Endothelial cell of umbilical vein (primary cell): ENCODE measurements at regions not wholly inside any gene's neighbourhood (a gene's known extent, or its start where the extent isn't known, plus 50 kb on each side); places are given as distances from the start of the nearest gene placed in this dataset.

Source experiments
- BruUV-seq: library from RNA; stranded (reverse); fragments of 400-500 nt; replicated peaks from 2 replicates; lab custom pipeline; 2021; lab: Mats Ljungman, UMichigan
- CTCF ChIA-PET: fragments of 300-600, 350-600 bp; sonication (Branson Sonifier 250); formaldehyde crosslinking; loops from one replicate; lab custom pipeline; 2021; ENCODE audit warnings: antibody characterized with exemption, inconsistent platforms; lab: Charles Lee
- POLR2A ChIA-PET: fragments of 300-600, 350-600 bp; sonication (Branson Sonifier 250); formaldehyde crosslinking; loops from one replicate; lab custom pipeline; 2021; ENCODE audit warnings: antibody characterized with exemption, inconsistent platforms; lab: Charles Lee
- DNase-seq: peaks from one replicate; pipeline ENCODE4 v3.0.0-alpha.2; 2011; ENCODE audit warnings: low read depth, low spot score
- FAIRE-seq: peaks from 2 replicates; lab custom pipeline; 2011; peaks lifted over from hg19 to GRCh38; lab: Jason Lieb, UNC
- H2AFZ ChIP-seq: 2 replicates; pipeline ENCODE4 v1.6.0; 2012; ENCODE audit warnings: low read depth, low read length, control low read depth, inconsistent platforms
- H3K27ac ChIP-seq: 2 replicates; pipeline ENCODE4 v1.5.1; 2011; ENCODE audit warnings: low read depth, mild to moderate bottlenecking, control low read depth, low read length, moderate library complexity; ENCODE audit not compliant: insufficient read depth
- H3K27me3 ChIP-seq, 2 experiments: 2 replicates each; pipeline versions ENCODE4 v1.6.0 to v1.6.1; 2011; ENCODE audit warnings: low read length in 2 of 2, mixed read lengths in 1 of 2; ENCODE audit not compliant: control insufficient read depth in 2 of 2, insufficient read depth in 2 of 2
- H3K36me3 ChIP-seq, 2 experiments: 2 replicates in 1 of 2; 3 replicates in 1 of 2; pipeline ENCODE4 v1.5.1; 2011; ENCODE audit warnings: low read length in 2 of 2, mild to moderate bottlenecking in 1 of 2, moderate library complexity in 1 of 2; ENCODE audit not compliant: control insufficient read depth in 2 of 2, insufficient read depth in 2 of 2; ENCODE audit errors: extremely low read depth in 1 of 2
- H3K4me1 ChIP-seq: 3 replicates; pipeline ENCODE4 v1.5.1; 2011; ENCODE audit warnings: mild to moderate bottlenecking, low read length; ENCODE audit not compliant: control insufficient read depth, insufficient read depth; ENCODE audit errors: extremely low read depth
- H3K4me2 ChIP-seq: 2 replicates; pipeline ENCODE4 v1.6.1; 2011; ENCODE audit warnings: low read length, control low read depth, mixed read lengths; ENCODE audit not compliant: insufficient read depth
- H3K4me3 ChIP-seq, 3 experiments: fragments of 200-600 bp in 1 of 3; sonication (generic), shearing (Covaris generic) in 1 of 3; replicated peaks in 1 of 3; 2 replicates each; pipeline ENCODE4 v1.5.1; 2011 to 2016; ENCODE audit warnings: control low read depth in 3 of 3, low read length in 3 of 3, mild to moderate bottlenecking in 2 of 3, inconsistent platforms in 1 of 3, low read depth in 1 of 3, moderate library complexity in 1 of 3; ENCODE audit not compliant: insufficient read depth in 1 of 3
- H3K79me2 ChIP-seq: 2 replicates; pipeline ENCODE4 v1.6.0; 2012; ENCODE audit warnings: low read length, inconsistent platforms; ENCODE audit not compliant: control insufficient read depth, insufficient read depth
- H3K9ac ChIP-seq: replicated peaks from 2 replicates; pipeline ENCODE3; 2011; ENCODE audit warnings: low read length, control low read depth; ENCODE audit not compliant: insufficient read depth; ENCODE audit errors: extremely low read depth
- H3K9me1 ChIP-seq: replicated peaks from 3 replicates; pipeline ENCODE4 v1.6.0; 2011; ENCODE audit warnings: mild to moderate bottlenecking, low read length; ENCODE audit not compliant: control insufficient read depth, insufficient read depth; ENCODE audit errors: extremely low read depth
- H3K9me3 ChIP-seq: replicated peaks from 2 replicates; pipeline ENCODE4 v1.5.1; 2012; ENCODE audit warnings: low read length, inconsistent platforms; ENCODE audit not compliant: control insufficient read depth, insufficient read depth
- H4K20me1 ChIP-seq: replicated peaks from 2 replicates; pipeline ENCODE3; 2011; ENCODE audit warnings: mild to moderate bottlenecking, low read length; ENCODE audit not compliant: control insufficient read depth, insufficient read depth; ENCODE audit errors: extremely low read depth
- CTCF ChIP-seq, 2 donors: IDR thresholded peaks; 1 replicate in 1 of 2; 2 replicates in 1 of 2; pipeline ENCODE4 v1.5.1; 2011; ENCODE audit warnings: low read length in 2 of 2, mild to moderate bottlenecking in 2 of 2, moderate library complexity in 2 of 2, control low read depth in 1 of 2, inconsistent platforms in 1 of 2, low read depth in 1 of 2; ENCODE audit not compliant: insufficient read depth in 1 of 2; ENCODE audit errors: extremely low read depth in 1 of 2
- EZH2 ChIP-seq: IDR thresholded peaks from 2 replicates; pipeline ENCODE4 v1.6.1; 2012; ENCODE audit warnings: borderline replicate concordance, low read depth, mild to moderate bottlenecking, moderate library complexity, low read length, inconsistent platforms; ENCODE audit not compliant: severe bottlenecking
- GATA2 ChIP-seq: IDR thresholded peaks from 2 replicates; pipeline ENCODE4 v1.7.0; 2011; ENCODE audit warnings: low read depth, mild to moderate bottlenecking, moderate library complexity, mixed read lengths, low read length; ENCODE audit not compliant: insufficient read length, insufficient read depth
- JUN ChIP-seq: IDR thresholded peaks from 2 replicates; pipeline ENCODE4 v1.6.1; 2011; ENCODE audit warnings: borderline replicate concordance, low read depth; ENCODE audit not compliant: insufficient read length, insufficient read depth
- MAX ChIP-seq: IDR thresholded peaks from 2 replicates; pipeline ENCODE4 v1.6.1; 2011; ENCODE audit not compliant: insufficient read depth, insufficient read length
- MYC ChIP-seq: IDR thresholded peaks from one replicate; pipeline ENCODE4 v1.6.1; 2011; ENCODE audit warnings: mild to moderate bottlenecking, low read depth, low read length
- POLR2A ChIP-seq: IDR thresholded peaks from 2 replicates; pipeline ENCODE4 v1.6.1; 2012; ENCODE audit warnings: low read depth, mild to moderate bottlenecking, control low read depth, low read length
- POLR2AphosphoS5 ChIP-seq: IDR thresholded peaks from 2 replicates; pipeline ENCODE4 v1.6.1; 2012; ENCODE audit warnings: low read depth, mild to moderate bottlenecking, control low read depth, low read length, moderate library complexity; ENCODE audit not compliant: insufficient read depth
- dilution Hi-C: fragments of 300-500 bp; cut with MboI; formaldehyde crosslinking; loops from one replicate; pipeline ENCODE4 v1.15.0; 2019; ENCODE audit warnings: low sequenced_read_pairs; ENCODE audit not compliant: extremely low pct_ligation_motif_present
- intact Hi-C: fragments of 100-400 bp; cut with micrococcal nuclease; formaldehyde crosslinking; loops from one replicate; pipeline ENCODE4 v1.10.0; 2022

GRCh38 chr13:50107205-50107604, 92.0 kb downstream of the KCNRG start:
- no TSS peak for BruUV-seq
- Histone ChIP-seq H2AFZ (no peak overlapping the region), H3K27me3 (no peaks in the 10 kb centered on the region), H3K79me2 (no peaks in the 10 kb centered on the region), H3K9me3 (no peaks in the 10 kb centered on the region), H3K9me1 (no peaks in the 10 kb centered on the region), H3K27ac (no peak overlapping the region), H4K20me1 (peaks cover 2% of the 10 kb centered on the region), H3K4me1 (no peaks in the 10 kb centered on the region), H3K36me3 (no peaks in the 10 kb centered on the region), H3K4me3 (no peak overlapping the region), H3K4me2 (no peak overlapping the region), H3K9ac (no peak overlapping the region)
- no peak for DNase-seq
- intact Hi-C loops: no loop called here
- POLR2A ChIA-PET: interaction anchor here (0.6 kb wide), 1 partner anchor 595 kb away, joined by 6 read pairs; no protein-coding TSS in a partner anchor
- no peak for FAIRE-seq
- CTCF ChIA-PET: interaction anchor here (0.7 to 1.1 kb wide), 5 partner anchors 9 to 25 kb away, joined by 3 to 5 read pairs (median 4); no protein-coding TSS in a partner anchor
- TF ChIP-seq JUN (no peak), CTCF (IDR thresholded peaks at IDR 0.05; ENCODE audit: extremely low read depth in 1 of 2, insufficient read depth in 1 of 2, low read depth in 1 of 2, low read length in 2 of 2) (no peak), POLR2A (no peak), MAX (no peak), GATA2 (no peak), EZH2 (no peak), POLR2AphosphoS5 (no peak), MYC (no peak)
- dilution Hi-C loops: no loop called here
